Ramos (cell line): ENCODE measurements at regions not wholly inside any gene's neighbourhood (a gene's known extent, or its start where the extent isn't known, plus 50 kb on each side); places are given as distances from the start of the nearest gene placed in this dataset.

ENCODE experiments used
- in situ Hi-C: fragments of 300-500 bp; cut with MboI; formaldehyde crosslinking; loops from one replicate; pipeline ENCODE4 v1.14.3; 2022; ENCODE audit warnings: low sequenced_read_pairs; ENCODE audit not compliant: unreplicated experiment

GRCh38 chr2:234626566-234627130 lies 129.8 kb upstream of the ARL4C start:
- in situ Hi-C loops = no loop called here

GRCh38 chr2:234625626-234626250 lies 128.9 kb upstream of the ARL4C start:
- in situ Hi-C loops = no loop called here

- in situ Hi-C loops = no loop called here
Observed at GRCh38 chr2:234623521-234623991, 126.7 kb upstream of the ARL4C start.

GRCh38 chr2:234621120-234621519 lies 124.2 kb upstream of the ARL4C start:
- in situ Hi-C loops = no loop called here

- in situ Hi-C loops = no loop called here
Observed at GRCh38 chr2:234620018-234620417, 123.1 kb upstream of the ARL4C start.

GRCh38 chr2:234615643-234616356 lies 118.9 kb upstream of the ARL4C start:
- in situ Hi-C loops = no loop called here

- in situ Hi-C loops = no loop called here
Observed at GRCh38 chr2:234611209-234611608, 114.3 kb upstream of the ARL4C start.

GRCh38 chr2:234608946-234609345 lies 112.1 kb upstream of the ARL4C start:
- in situ Hi-C loops = no loop called here

GRCh38 chr2:234607691-234608090 lies 110.8 kb upstream of the ARL4C start:
- in situ Hi-C loops = no loop called here

- in situ Hi-C loops = no loop called here
Observed at GRCh38 chr2:234606896-234607295, 110.0 kb upstream of the ARL4C start.

GRCh38 chr2:234603619-234604018 lies 106.7 kb upstream of the ARL4C start:
- in situ Hi-C loops = no loop called here

GRCh38 chr2:234601213-234601612 lies 104.3 kb upstream of the ARL4C start:
- in situ Hi-C loops = no loop called here

GRCh38 chr2:234597576-234597861 lies 100.6 kb upstream of the ARL4C start:
- in situ Hi-C loops = no loop called here

- in situ Hi-C loops = no loop called here
Observed at GRCh38 chr2:234596696-234597575, 100.1 kb upstream of the ARL4C start.

- in situ Hi-C loops = no loop called here
Observed at GRCh38 chr2:234595829-234596228, 98.9 kb upstream of the ARL4C start.

GRCh38 chr2:234594715-234595114 lies 97.8 kb upstream of the ARL4C start:
- in situ Hi-C loops = no loop called here

- in situ Hi-C loops = no loop called here
Observed at GRCh38 chr2:234593636-234594035, 96.8 kb upstream of the ARL4C start.

- in situ Hi-C loops = no loop called here
Observed at GRCh38 chr2:234592541-234592940, 95.7 kb upstream of the ARL4C start.

GRCh38 chr2:234590076-234590475 lies 93.2 kb upstream of the ARL4C start:
- in situ Hi-C loops = no loop called here

GRCh38 chr2:234588054-234588430 lies 91.2 kb upstream of the ARL4C start:
- in situ Hi-C loops = no loop called here
